ENCODE measurements at regions not wholly inside any gene's neighbourhood (a gene's known extent, or its start where the extent isn't known, plus 50 kb on each side); places are given as distances from the start of the nearest gene placed in this dataset.

- TF ChIP-seq JUN (IDR thresholded peaks at IDR 0.05; ENCODE audit: borderline replicate concordance, insufficient read depth, insufficient read length, low read depth) (no peak), CTCF (IDR thresholded peaks at IDR 0.05; ENCODE audit: extremely low read depth in 1 of 2, insufficient read depth in 1 of 2, low read depth in 1 of 2, low read length in 2 of 2) (no peak), EZH2 (IDR thresholded peaks at IDR 0.05; ENCODE audit: borderline replicate concordance, low read depth, low read length, severe bottlenecking) (no peak), POLR2AphosphoS5 (IDR thresholded peaks at IDR 0.05; ENCODE audit: insufficient read depth, low read depth, low read length) (no peak), MAX (IDR thresholded peaks at IDR 0.05; ENCODE audit: insufficient read depth, insufficient read length) (no peak), GATA2 (IDR thresholded peaks at IDR 0.05; ENCODE audit: insufficient read depth, insufficient read length, low read depth, low read length) (no peak), POLR2A (IDR thresholded peaks at IDR 0.05; ENCODE audit: low read depth, low read length) (no peak)
These were observed 114.9 kb upstream of the GPRIN3 start for GRCh38 chr4:89422441-89422990.
